IPS DF 4.7 (cell line): ENCODE measurements at regions not wholly inside any gene's neighbourhood (a gene's known extent, or its start where the extent isn't known, plus 50 kb on each side); places are given as distances from the start of the nearest gene placed in this dataset.
"Not testable (repeated sequence)": the region's sequence is repeated elsewhere in the genome, so short reads cannot be mapped to it uniquely, and the experiment has no call there.

ENCODE experiments used
- DNase-seq: peaks from one replicate; pipeline ENCODE4 v3.0.0-alpha.2; 2013; ENCODE audit warnings: low spot score; ENCODE audit errors: extremely low read depth

DNA sequence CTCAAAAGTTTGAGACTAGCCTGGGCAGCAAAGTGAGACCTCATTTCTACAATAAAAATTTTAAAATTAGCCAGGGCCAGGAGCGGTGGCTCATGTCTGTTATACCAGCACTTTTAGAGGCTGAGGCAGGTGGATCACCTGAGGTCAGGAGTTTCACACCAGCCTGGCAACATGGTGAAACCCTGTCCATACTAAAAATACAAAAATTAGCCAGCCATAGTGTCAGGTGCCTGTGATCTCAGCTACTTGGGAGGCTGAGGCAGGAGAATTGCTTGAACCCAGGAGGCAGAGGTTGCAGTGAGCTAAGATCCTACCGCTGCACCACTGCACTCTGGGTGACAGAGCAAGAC, 85.1 kb upstream of the MAP4 start:
- DNase-seq, result not testable (repeated sequence)

- no peak for DNase-seq
These were observed 76.1 kb upstream of the MAP4 start for GRCh38 chr3:48092270-48092669.

GRCh38 chr3:48090166-48090939, 74.1 kb upstream of the MAP4 start:
- no peak for DNase-seq

DNA sequence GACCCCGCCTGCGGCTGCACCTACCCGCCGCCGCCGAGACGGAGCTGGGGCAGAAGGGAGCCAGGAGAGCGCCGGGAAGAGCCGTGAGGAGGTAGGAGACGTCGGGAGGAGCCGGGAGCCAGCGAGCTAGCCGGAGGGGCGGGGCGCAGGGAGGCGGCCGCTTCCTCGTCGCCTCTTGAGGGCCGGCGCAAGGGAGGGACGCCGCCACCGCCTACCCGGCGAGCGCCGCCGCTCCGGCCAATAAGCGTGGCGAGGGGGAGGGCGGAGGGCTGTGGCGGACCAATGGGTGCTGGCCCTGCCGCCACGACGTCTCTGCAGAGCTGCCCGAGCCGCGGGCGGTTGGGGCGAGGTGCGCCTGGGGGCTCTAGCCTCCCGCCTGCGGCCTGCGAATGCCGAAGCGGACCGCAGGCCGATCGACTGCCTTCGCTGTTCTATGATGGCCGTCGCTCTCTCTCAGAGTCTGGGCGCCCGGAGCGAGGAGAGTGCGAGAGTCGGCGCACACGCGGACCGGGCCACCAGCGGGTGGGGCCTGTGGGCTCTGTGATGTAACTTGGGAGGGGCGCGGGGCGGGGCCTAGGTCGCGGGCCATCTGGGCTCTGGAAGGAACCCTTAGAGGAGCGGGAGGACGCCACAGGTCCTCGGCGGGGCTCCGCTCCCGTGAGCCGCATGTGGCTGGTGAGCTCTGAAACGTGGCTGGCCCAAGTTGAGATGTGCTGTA, 72.7 kb upstream of the MAP4 start:
- peak; percentile 62 for DNase-seq

- no peak for DNase-seq
These were observed 72.0 kb upstream of the MAP4 start for GRCh38 chr3:48088056-48088748.

GRCh38 chr3:48086705-48087104, 70.5 kb upstream of the MAP4 start:
- DNase-seq, result no peak

- DNase-seq, result no peak
These were observed 68.7 kb upstream of the MAP4 start for GRCh38 chr3:48084929-48085328.

DNA sequence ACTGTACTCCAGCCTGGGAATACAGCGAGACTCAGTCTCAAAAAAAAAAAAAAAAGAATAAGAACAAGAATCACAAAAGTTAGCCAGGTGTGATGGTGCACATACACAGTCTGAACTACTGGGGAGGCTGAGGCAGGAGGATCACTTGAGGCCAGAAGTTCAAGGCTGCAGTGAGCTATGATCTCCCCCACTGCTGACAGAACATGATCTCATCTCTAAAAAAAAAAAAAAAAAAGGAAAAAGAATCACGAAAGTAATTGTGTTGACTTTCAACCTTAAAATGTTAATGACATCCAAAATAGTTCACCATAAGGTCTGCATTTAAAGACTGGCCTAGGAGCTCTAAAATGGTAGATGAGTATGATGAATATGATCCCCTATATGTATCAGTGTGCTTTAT, 68.0 kb upstream of the MAP4 start:
- no peak for DNase-seq

GRCh38 chr3:48082580-48083184, 66.5 kb upstream of the MAP4 start:
- no peak for DNase-seq

GRCh38 chr3:48077815-48078214, 61.6 kb upstream of the MAP4 start:
- no peak for DNase-seq

DNA sequence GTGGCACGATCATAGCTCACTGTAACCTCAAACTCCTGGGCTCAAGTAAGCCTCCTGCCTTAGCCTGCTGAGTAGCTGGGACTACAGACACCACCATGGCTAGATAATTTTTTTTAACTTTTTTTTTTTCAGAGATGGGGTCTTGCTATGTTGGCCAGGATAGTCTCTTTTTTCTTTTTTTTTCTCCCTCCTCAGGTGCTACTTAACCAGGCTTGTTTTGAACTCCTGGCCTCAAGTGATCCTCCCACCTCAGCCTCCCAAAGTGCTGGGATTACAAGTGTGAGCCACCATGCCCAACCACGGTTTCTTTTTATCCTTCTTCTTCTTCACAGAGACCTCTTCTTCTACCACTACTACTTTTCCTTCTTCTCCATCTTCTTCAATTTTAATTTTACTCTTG, 53.8 kb upstream of the MAP4 start:
- DNase-seq, result no peak

DNA sequence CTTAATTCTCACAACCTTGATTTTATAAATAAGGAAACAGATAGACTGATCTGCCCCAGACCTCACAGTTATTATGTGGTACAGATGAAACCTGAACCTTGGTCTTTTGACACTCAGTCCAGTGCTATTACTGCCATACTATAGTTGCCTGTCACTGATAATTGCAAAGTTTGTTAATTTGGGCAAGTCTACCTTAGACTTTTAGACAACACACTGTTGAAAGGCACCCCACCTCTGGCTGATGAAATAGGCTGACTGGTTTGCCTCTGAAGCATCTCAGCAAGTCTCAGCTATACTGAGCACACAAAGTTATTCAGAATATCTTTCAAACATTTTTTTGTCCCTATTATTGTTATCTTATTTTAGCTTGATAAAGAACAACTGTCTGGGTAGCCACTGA, 53.1 kb upstream of the MAP4 start:
- DNase-seq, result no peak

GRCh38 chr3:48068886-48069285, 52.7 kb upstream of the MAP4 start:
- no peak for DNase-seq

- not testable (repeated sequence) for DNase-seq
These were observed 52.1 kb upstream of the MAP4 start for GRCh38 chr3:48068320-48068719.

DNA sequence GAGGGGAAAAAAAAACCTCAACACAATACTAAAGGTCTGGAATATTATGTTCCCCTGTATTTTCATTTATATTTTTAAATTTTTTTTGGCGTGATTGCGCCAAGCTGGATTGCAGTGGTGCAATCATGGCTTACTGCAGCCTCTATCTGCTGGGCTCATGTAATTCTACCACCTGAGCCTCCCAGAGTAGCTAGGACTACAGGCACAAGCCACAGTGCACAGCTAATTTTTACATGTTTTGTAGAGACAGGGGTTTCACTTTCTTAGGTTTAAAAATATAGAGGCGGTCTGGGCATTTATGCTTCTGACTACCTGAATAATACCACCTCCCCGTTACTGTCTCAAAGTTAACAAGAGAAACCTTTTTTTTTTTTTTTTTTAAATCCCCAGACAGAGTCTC, 51.1 kb upstream of the MAP4 start:
- DNase-seq, result no peak
